Gastroesophageal sphincter (tissue), 4 donors: ENCODE measurements at regions not wholly inside any gene's neighbourhood (a gene's known extent, or its start where the extent isn't known, plus 50 kb on each side); places are given as distances from the start of the nearest gene placed in this dataset.
A peak's percentile ranks its signal among the peaks of the same experiment; 100 is the strongest.

ENCODE experiments used
- ATAC-seq: fragments of 150-250 bp; one replicate; pipeline ENCODE4 v1.9.1; 2016; ENCODE audit warnings: mild to moderate bottlenecking, moderate library complexity
- H3K27ac ChIP-seq, 4 donors: fragments of 200-600 bp; sonication (generic) in 3 of 4; 1 replicate in 3 of 4; 2 replicates in 1 of 4; pipeline ENCODE4 v1.5.1; 2016 to 2019
- H3K27me3 ChIP-seq: fragments of 200-600 bp; sonication (generic); one replicate; pipeline ENCODE4 v1.5.1; 2019
- H3K36me3 ChIP-seq, 2 donors: fragments of 200-600 bp; sonication (generic); one replicate each; pipeline ENCODE4 v1.5.1; 2019; ENCODE audit warnings: control low read depth in 1 of 2
- H3K4me1 ChIP-seq, 3 donors: fragments of 200-600 bp; sonication (generic); 1 replicate in 2 of 3; 2 replicates in 1 of 3; pipeline ENCODE4 v1.5.1; 2016 to 2019; ENCODE audit warnings: control low read depth in 2 of 3
- H3K4me3 ChIP-seq, 2 donors: fragments of 200-600 bp; sonication (generic); one replicate each; pipeline ENCODE4 v1.5.1; 2019; ENCODE audit warnings: mild to moderate bottlenecking in 1 of 2, moderate library complexity in 1 of 2
- H3K9me3 ChIP-seq, 3 donors: fragments of 200-600 bp; sonication (generic); one replicate each; pipeline ENCODE4 v1.5.1; 2017 to 2019; ENCODE audit warnings: control low read depth in 2 of 3
- EP300 ChIP-seq: sonication (generic); formaldehyde crosslinking; IDR thresholded peaks from one replicate; pipeline ENCODE4 v1.6.1; 2017; ENCODE audit warnings: antibody characterized with exemption, mild to moderate bottlenecking
- POLR2A ChIP-seq, 2 donors: fragments of 450-650 bp; IDR thresholded peaks; one replicate each; pipeline ENCODE4 v1.6.1; 2017; ENCODE audit warnings: antibody characterized with exemption in 2 of 2, mild to moderate bottlenecking in 2 of 2, moderate library complexity in 1 of 2
- POLR2AphosphoS5 ChIP-seq: sonication (generic); formaldehyde crosslinking; IDR thresholded peaks from one replicate; pipeline ENCODE4 v1.6.1; 2017; ENCODE audit warnings: antibody characterized with exemption
- WGBS, 2 donors: methylation state at CpG; one replicate each; pipeline ENCODE4 v1.1.5; 2018; ENCODE audit warnings: low coverage in 1 of 2; 5-methylcytosine and 5-hydroxymethylcytosine counted together
- TF ChIP-seq, protein P1 (sequence below), 4 experiments: fragments of 200-600 bp in 2 of 4; fragments of 450-650 bp in 2 of 4; sonication (generic) in 1 of 4; IDR thresholded peaks; one replicate each; pipeline ENCODE4 v1.5.1; 2017 to 2019; ENCODE audit warnings: antibody characterized with exemption in 4 of 4, mild to moderate bottlenecking in 2 of 4, moderate library complexity in 2 of 4

DNA sequence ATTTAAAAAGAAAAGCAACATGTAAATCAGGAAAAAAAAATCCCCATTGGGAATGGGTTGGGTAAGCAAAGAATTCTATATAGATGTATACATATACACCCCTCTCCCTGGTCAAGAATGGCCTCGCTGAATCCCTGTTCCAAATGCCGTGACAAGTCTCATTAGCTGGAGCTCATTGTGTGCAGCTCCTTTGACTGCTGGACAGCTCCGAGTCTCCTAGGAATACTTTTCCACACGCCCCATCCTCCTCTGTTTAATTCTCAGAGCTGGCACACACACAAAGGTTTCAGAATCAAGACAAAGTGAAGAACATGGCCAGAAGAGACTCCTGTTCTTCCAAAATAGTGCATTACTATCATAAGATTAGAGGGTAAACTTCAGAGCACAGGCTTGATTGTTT is 130.9 kb upstream of the MKLN1 start:
- Histone ChIP-seq H3K27ac (no peak overlapping the region), H3K36me3 (no peaks in the 10 kb centered on the region), H3K4me3 (no peak overlapping the region), H3K4me1 (no peaks in the 10 kb centered on the region), H3K27me3 (no peaks in the 10 kb centered on the region), H3K9me3 (no peaks in the 10 kb centered on the region)
- 17% methylated on average over 4 of the region's 4 CpGs; no CpG with 5 or more reads in 1 of the 2 donors for WGBS, 2 donors
- ATAC-seq: no peak
- TF ChIP-seq, protein P1, sequence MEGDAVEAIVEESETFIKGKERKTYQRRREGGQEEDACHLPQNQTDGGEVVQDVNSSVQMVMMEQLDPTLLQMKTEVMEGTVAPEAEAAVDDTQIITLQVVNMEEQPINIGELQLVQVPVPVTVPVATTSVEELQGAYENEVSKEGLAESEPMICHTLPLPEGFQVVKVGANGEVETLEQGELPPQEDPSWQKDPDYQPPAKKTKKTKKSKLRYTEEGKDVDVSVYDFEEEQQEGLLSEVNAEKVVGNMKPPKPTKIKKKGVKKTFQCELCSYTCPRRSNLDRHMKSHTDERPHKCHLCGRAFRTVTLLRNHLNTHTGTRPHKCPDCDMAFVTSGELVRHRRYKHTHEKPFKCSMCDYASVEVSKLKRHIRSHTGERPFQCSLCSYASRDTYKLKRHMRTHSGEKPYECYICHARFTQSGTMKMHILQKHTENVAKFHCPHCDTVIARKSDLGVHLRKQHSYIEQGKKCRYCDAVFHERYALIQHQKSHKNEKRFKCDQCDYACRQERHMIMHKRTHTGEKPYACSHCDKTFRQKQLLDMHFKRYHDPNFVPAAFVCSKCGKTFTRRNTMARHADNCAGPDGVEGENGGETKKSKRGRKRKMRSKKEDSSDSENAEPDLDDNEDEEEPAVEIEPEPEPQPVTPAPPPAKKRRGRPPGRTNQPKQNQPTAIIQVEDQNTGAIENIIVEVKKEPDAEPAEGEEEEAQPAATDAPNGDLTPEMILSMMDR (IDR thresholded peaks at IDR 0.05): no peak
- TF ChIP-seq EP300 (no peak), POLR2AphosphoS5 (no peak), POLR2A (IDR thresholded peaks at IDR 0.05) (no peak)

DNA sequence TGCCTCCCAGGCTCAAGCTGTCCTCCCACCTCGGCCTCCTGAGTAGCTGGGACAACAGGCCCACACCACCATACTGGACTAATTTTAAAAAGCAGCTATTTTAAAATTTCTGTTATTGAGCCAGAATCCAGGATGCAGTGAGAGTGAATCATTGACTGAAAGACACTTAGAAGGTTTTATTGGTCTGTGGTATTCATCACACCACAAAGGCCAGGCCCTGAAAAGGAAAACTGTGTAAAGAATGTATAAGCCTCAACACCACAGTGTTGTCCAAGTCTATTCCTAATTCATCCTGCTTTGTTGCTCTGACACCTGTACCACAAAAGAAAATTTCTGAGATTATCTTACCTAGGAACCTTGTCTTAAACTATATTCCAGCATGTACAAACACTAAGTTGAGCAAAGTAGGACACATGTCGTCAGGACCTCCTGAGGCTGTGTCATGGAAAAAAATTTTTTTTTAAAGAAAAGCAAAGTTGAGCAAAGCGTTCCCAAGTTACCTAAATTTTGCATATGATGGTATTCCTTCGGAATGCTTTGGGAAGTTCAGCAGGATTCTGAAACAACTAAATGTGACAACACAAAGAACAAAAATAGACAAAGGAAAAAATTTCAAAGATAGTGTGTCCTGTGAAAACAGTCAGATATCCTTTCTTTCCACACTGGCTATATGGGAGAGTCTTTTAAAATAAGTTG is 129.6 kb upstream of the MKLN1 start:
- no peak for ATAC-seq
- Histone ChIP-seq H3K36me3 (no peaks in the 10 kb centered on the region), H3K4me1 (peaks cover 0 to 9% (median 0%) of the 10 kb centered on the region in 3 donors), H3K27me3 (no peaks in the 10 kb centered on the region), H3K27ac (no peak overlapping the region), H3K4me3 (no peak overlapping the region), H3K9me3 (no peaks in the 10 kb centered on the region)
- TF ChIP-seq POLR2A (IDR thresholded peaks at IDR 0.05): no peak
- no peak for TF ChIP-seq POLR2AphosphoS5
- no peak for TF ChIP-seq EP300
- TF ChIP-seq, protein P1 (IDR thresholded peaks at IDR 0.05): no peak
- 82 to 91% methylated on average over 3 to 4 of the region's 4 CpGs for WGBS, 2 donors

DNA sequence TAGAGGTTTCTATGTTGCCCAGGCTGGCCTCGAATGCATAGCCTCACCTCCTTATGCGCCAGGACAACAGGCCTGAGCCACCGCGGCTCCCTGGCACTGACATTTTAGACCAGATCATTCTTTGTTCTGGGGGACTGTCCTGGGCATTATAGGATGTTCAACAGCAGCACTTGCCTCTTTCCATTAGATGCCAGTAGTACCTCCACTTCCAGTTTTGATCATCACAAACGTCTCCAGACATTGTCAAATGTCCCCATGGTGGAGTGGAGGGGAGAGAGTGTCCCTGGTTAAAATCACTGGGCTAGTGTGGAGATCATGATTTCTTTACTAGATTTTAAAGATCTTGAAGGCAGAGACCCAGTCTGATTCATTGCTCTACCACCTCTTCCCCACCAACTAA is 125.2 kb upstream of the MKLN1 start:
- ATAC-seq: no peak
- Histone ChIP-seq H3K9me3 (no peaks in the 10 kb centered on the region), H3K4me1 (peaks cover 0 to 10% (median 4%) of the 10 kb centered on the region in 3 donors), H3K4me3 (no peak overlapping the region), H3K27ac (peak overlapping the region in 3 of 4 donors; percentile 1 to 29 (median 3)), H3K36me3 (no peaks in the 10 kb centered on the region), H3K27me3 (no peaks in the 10 kb centered on the region)
- 86 to 97% methylated on average over 3 to 5 of the region's 5 CpGs for WGBS, 2 donors
- TF ChIP-seq POLR2AphosphoS5: no peak
- no peak for TF ChIP-seq POLR2A (IDR thresholded peaks at IDR 0.05)
- no peak for TF ChIP-seq EP300
- TF ChIP-seq, protein P1 (IDR thresholded peaks at IDR 0.05): no peak

DNA sequence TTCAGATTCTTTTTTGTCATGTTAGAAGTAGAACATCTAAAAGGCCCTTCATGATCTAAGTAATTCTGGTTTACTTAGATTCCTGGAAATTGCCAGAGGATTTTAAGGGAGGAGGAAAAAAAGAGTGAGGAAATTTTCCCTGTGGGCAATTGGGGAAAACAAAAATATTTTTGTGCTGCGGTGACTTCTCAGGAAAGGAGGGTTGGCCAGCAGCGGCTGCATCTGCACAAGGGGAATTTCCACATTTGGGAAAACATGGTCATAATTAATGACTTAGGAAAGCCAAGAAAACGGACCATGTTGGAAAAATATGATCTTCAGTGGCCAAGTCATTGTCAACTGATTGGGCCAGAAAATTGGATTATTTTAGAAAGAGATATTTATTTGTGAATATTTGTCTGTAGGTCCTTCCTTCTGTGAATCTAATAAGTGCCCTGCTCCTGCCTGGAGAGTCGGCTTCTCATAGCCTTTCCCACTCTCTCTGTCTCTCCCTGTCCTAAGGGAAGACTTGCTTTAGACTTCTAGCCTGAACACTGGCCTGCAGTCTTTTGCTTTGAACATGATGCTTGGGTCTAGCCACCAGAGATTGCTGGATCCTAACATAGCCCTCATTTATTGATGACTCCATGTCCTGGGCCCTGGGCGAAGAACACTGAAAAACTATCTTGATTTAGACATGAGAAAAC is 124.2 kb upstream of the MKLN1 start:
- H3K4me1 ChIP-seq: peaks cover 0 to 10% (median 4%) of the 10 kb centered on the region in 3 donors
- no peaks in the 10 kb centered on the region for H3K9me3 ChIP-seq
- H3K27ac ChIP-seq: peak overlapping the region; percentile 19 to 54 (median 36)
- peak; percentile 76 for ATAC-seq
- TF ChIP-seq EP300: no peak
- no peak for TF ChIP-seq POLR2AphosphoS5
- TF ChIP-seq, protein P1 (IDR thresholded peaks at IDR 0.05): no peak
- no peak for TF ChIP-seq POLR2A (IDR thresholded peaks at IDR 0.05)
- no peak overlapping the region for H3K4me3 ChIP-seq
- H3K36me3 ChIP-seq: no peaks in the 10 kb centered on the region
- no peaks in the 10 kb centered on the region for H3K27me3 ChIP-seq
- WGBS, 2 donors: 49 to 52% methylated on average over 5 of the region's 5 CpGs

DNA sequence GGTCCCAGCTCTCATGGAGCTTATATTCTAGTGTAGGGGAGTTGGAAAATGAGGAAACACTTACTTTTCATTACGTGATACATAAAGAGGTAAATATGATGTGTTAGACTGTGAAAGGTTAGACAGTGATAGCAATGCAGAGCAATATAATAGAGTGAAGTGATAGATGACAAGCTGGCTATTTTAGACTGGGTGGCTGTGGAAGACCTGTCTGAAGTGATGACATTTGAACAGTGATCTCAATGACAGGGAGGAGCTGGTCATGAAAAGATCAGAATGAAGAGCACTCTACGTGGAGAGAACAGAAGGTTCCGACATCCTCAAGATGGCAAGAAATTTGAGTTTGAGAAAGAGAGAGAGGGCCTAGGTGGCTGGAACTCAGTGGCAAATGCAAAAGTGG is 118.9 kb upstream of the MKLN1 start:
- ATAC-seq: no peak
- 78 to 86% methylated on average over 3 of the region's 3 CpGs for WGBS, 2 donors
- no peak overlapping the region for H3K4me3 ChIP-seq
- TF ChIP-seq POLR2A (IDR thresholded peaks at IDR 0.05) (no peak), EP300 (no peak), POLR2AphosphoS5 (no peak)
- TF ChIP-seq, protein P1 (IDR thresholded peaks at IDR 0.05): no peak
- H3K36me3 ChIP-seq: no peaks in the 10 kb centered on the region
- peaks cover 0 to 20% (median 5%) of the 10 kb centered on the region in 3 donors for H3K4me1 ChIP-seq
- no peak overlapping the region for H3K27ac ChIP-seq
- H3K9me3 ChIP-seq: no peaks in the 10 kb centered on the region
- H3K27me3 ChIP-seq: no peaks in the 10 kb centered on the region
